Lower leg skin (tissue), 3 donors: ENCODE measurements at regions not wholly inside any gene's neighbourhood (a gene's known extent, or its start where the extent isn't known, plus 50 kb on each side); places are given as distances from the start of the nearest gene placed in this dataset.

Experiments
- CTCF ChIP-seq, 3 donors: fragments of 450-650 bp; IDR thresholded peaks; one replicate each; pipeline ENCODE4 v1.5.1; 2016; ENCODE audit warnings: antibody characterized with exemption in 3 of 3, mild to moderate bottlenecking in 3 of 3, moderate library complexity in 2 of 3
- POLR2A ChIP-seq, 2 donors: fragments of 450-650 bp; IDR thresholded peaks; one replicate each; pipeline ENCODE4 v1.6.1; 2016 to 2017; ENCODE audit warnings: antibody characterized with exemption in 2 of 2, mild to moderate bottlenecking in 1 of 2, moderate library complexity in 1 of 2

- TF ChIP-seq CTCF (IDR thresholded peaks at IDR 0.05) (no peak), POLR2A (IDR thresholded peaks at IDR 0.05) (no peak)
These were observed 227.6 kb upstream of the HNRNPA3 start for GRCh38 chr2:176984987-176985386.
